A549 (cell line): ENCODE measurements at regions not wholly inside any gene's neighbourhood (a gene's known extent, or its start where the extent isn't known, plus 50 kb on each side); places are given as distances from the start of the nearest gene placed in this dataset.

Experiments used
- ATAC-seq, 2 experiments: fragments of 200-7000 bp in 1 of 2; fragments of >200 bp in 1 of 2; cut with Nextera tagmentation in 1 of 2; cut with Tn5 transposase in 1 of 2; 3 replicates each; pipeline versions ENCODE4 v1.8.0 to v1.9.1; 2018 to 2020; ENCODE audit warnings: mild to moderate bottlenecking in 1 of 2, moderate library complexity in 1 of 2
- CTCF ChIA-PET: fragments of 300-600 bp; sonication (Branson Sonifier 250); formaldehyde crosslinking; extraction: SDS; loops from one replicate; lab custom pipeline; 2021; ENCODE audit warnings: antibody characterized with exemption, inconsistent platforms; lab: Yijun Ruan, JAX
- POLR2A ChIA-PET: fragments of 350-600 bp; formaldehyde crosslinking; extraction: SDS; loops from one replicate; lab custom pipeline; 2021; ENCODE audit warnings: antibody characterized with exemption, inconsistent platforms; lab: Yijun Ruan, JAX
- DNase-seq, 2 experiments: peaks; one replicate each; pipeline versions ENCODE4 v3.0.0 to v3.0.0-alpha.2; 2011 to 2016; ENCODE audit warnings: low read depth in 1 of 2, low spot score in 1 of 2
- FAIRE-seq: peaks from 2 replicates; lab custom pipeline; 2011; peaks lifted over from hg19 to GRCh38; lab: Jason Lieb, UNC
- H3K27ac ChIP-seq, 2 experiments: fragments of >200 bp; sonication (Bioruptor Twin); formaldehyde crosslinking; 3 replicates each; pipeline ENCODE4 v1.5.1; 2016 to 2017
- H3K4me1 ChIP-seq: fragments of >200 bp; sonication (Bioruptor Twin); formaldehyde crosslinking; 3 replicates; pipeline ENCODE4 v1.6.1; 2016
- H3K4me2 ChIP-seq: fragments of >200 bp; sonication (Bioruptor Twin); formaldehyde crosslinking; 3 replicates; pipeline ENCODE4 v1.6.1; 2016
- H3K4me3 ChIP-seq: fragments of >200 bp; sonication (Bioruptor Twin); formaldehyde crosslinking; 3 replicates; pipeline ENCODE4 v1.5.1; 2016
- H3K9me3 ChIP-seq: fragments of >200 bp; sonication (Bioruptor Twin); formaldehyde crosslinking; 3 replicates; pipeline ENCODE4 v1.6.1; 2016
- CBX2 ChIP-seq: fragments of 200-600 bp; sonication (generic); IDR thresholded peaks from 2 replicates; pipeline ENCODE4 v1.6.1; 2016; ENCODE audit warnings: low read depth, mild to moderate bottlenecking, borderline replicate concordance
- CHD2 ChIP-seq: fragments of 150-350 bp; IDR thresholded peaks from 2 replicates; pipeline ENCODE4 v1.6.1; 2014; ENCODE audit warnings: low read length; ENCODE audit not compliant: partially characterized antibody
- EP300 ChIP-seq, 2 experiments: fragments of >200 bp; sonication (Bioruptor Twin); formaldehyde crosslinking; IDR thresholded peaks; 2 replicates in 1 of 2; 3 replicates in 1 of 2; pipeline ENCODE4 v1.6.1; 2016 to 2017
- HMGXB4 ChIP-seq: fragments of 250-450 bp; sonication (Bioruptor Pico); IDR thresholded peaks from 2 replicates; pipeline ENCODE4 v1.5.0; 2021; ENCODE audit warnings: mild to moderate bottlenecking, moderate library complexity, borderline replicate concordance
- KDM1A ChIP-seq: fragments of 200-600 bp; sonication (generic); IDR thresholded peaks from 2 replicates; pipeline ENCODE4 v1.6.1; 2016; ENCODE audit warnings: low read depth, mild to moderate bottlenecking
- MAZ ChIP-seq: fragments of 150-350 bp; IDR thresholded peaks from 2 replicates; pipeline ENCODE4 v1.6.1; 2014; ENCODE audit warnings: antibody characterized with exemption, low read depth, low read length, borderline replicate concordance
- MYC ChIP-seq: IDR thresholded peaks from 2 replicates; pipeline ENCODE4 v1.6.1; 2012; ENCODE audit warnings: mild to moderate bottlenecking, inconsistent platforms, low read length, improper control_type of control experiment, borderline replicate concordance
- PHF8 ChIP-seq: fragments of 200-600 bp; sonication (generic); IDR thresholded peaks from 2 replicates; pipeline ENCODE4 v1.6.1; 2016; ENCODE audit warnings: low read depth, mild to moderate bottlenecking, antibody characterized with exemption, moderate library complexity, borderline replicate concordance
- RAD21 ChIP-seq, 2 experiments: fragments of >200 bp in 1 of 2; sonication (Bioruptor Twin) in 1 of 2; formaldehyde crosslinking in 1 of 2; IDR thresholded peaks in 1 of 2; conservative IDR thresholded peaks in 1 of 2; 2 replicates in 1 of 2; 3 replicates in 1 of 2; pipeline ENCODE4 v1.6.1; 2012 to 2018; ENCODE audit warnings: inconsistent platforms in 1 of 2
- REST ChIP-seq: fragments of 200-600 bp; sonication (generic); IDR thresholded peaks from 2 replicates; pipeline ENCODE4 v1.6.1; 2016; ENCODE audit warnings: antibody characterized with exemption, mild to moderate bottlenecking, moderate library complexity
- TP53 ChIP-seq: fragments of 250-450 bp; sonication (Bioruptor Pico); IDR thresholded peaks from 2 replicates; pipeline ENCODE4 v1.5.0; 2021; ENCODE audit warnings: mild to moderate bottlenecking, moderate library complexity
- ZNF302 ChIP-seq: fragments of 250-450 bp; sonication (Bioruptor Pico); IDR thresholded peaks from 2 replicates; pipeline ENCODE4 v1.9.0; 2021; ENCODE audit warnings: inconsistent platforms, mild to moderate bottlenecking, moderate library complexity
- WGBS: methylation state at CpG from one replicate; pipeline ENCODE4 v1.1.6; 2017; ENCODE audit errors: missing lambda C conversion rate; 5-methylcytosine and 5-hydroxymethylcytosine counted together
- TF ChIP-seq, protein P1 (sequence below): fragments of >200 bp; sonication (Bioruptor Twin); formaldehyde crosslinking; IDR thresholded peaks from 2 replicates; pipeline ENCODE4 v1.6.1; 2016

DNA sequence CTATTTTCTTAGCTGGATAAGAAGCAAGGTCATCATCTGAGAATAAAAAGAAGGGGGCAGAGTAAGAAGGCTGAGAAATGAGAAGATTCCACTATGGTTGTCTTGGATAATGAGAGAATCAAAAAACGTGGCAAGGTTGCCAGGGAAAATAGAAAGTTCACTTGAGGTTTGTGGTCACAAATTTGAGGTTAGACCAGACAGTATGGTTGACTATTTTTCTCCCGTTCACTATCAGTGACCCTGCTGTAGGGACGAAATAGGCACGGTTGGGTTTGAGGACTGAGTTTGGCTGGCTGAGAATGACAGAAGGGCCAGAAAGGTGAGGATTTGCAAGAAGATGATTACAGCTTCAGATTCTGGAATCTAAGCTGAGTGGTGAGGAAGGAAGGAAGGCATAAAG, 266.0 kb upstream of the ZNF462 start:
- ATAC-seq (no peak), DNase-seq (no peak), FAIRE-seq (no peak)
- ChIA-PET CTCF (no interaction called here), POLR2A (no interaction called here)
- Histone ChIP-seq H3K4me2 (no peak overlapping the region), H3K9me3 (no peaks in the 10 kb centered on the region; the same call in 2 of the 3 replicates), H3K4me3 (no peak overlapping the region), H3K4me1 (no peaks in the 10 kb centered on the region), H3K27ac (no peak overlapping the region)
- TF ChIP-seq KDM1A (no peak), MYC (no peak), TP53 (no peak), MAZ (no peak), PHF8 (no peak), EP300 (IDR thresholded peaks at IDR 0.05) (no peak)
- WGBS: 2% methylated on average over 4 of the region's 4 CpGs

- POLR2A ChIA-PET: no interaction called here
- FAIRE-seq: no peak
- WGBS: 0% methylated on average over 4 of the region's 4 CpGs
Observed at GRCh38 chr9:106600955-106601560, 261.9 kb upstream of the ZNF462 start.

More at GRCh38 chr9:106600955-106601560, 261.9 kb upstream of the ZNF462 start:
- no peak for ATAC-seq
- CTCF ChIA-PET: no interaction called here
- H3K4me3 ChIP-seq: no peak overlapping the region
- TF ChIP-seq REST (no peak), CHD2 (no peak), ZNF302 (CRISPR knock-in tag) (no peak), RAD21 (conservative IDR thresholded peaks at IDR 0.05 in 1 of 2, IDR thresholded peaks at IDR 0.05 in 1 of 2) (no peak), CBX2 (no peak), HMGXB4 (no peak)
- TF ChIP-seq, protein P1, sequence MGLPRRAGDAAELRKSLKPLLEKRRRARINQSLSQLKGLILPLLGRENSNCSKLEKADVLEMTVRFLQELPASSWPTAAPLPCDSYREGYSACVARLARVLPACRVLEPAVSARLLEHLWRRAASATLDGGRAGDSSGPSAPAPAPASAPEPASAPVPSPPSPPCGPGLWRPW: no peak
- TF ChIP-seq, all 56 proteins: peak for 0
- Histone ChIP-seq H3K27ac (no peak overlapping the region), H3K4me1 (no peaks in the 10 kb centered on the region), H3K4me2 (no peak overlapping the region), H3K9me3 (no peaks in the 10 kb centered on the region)
- DNase-seq: no peak
